ENCODE measurements at regions not wholly inside any gene's neighbourhood (a gene's known extent, or its start where the extent isn't known, plus 50 kb on each side); places are given as distances from the start of the nearest gene placed in this dataset.

- no peak for DNase-seq
Measured at GRCh38 chr3:164230385-164231094, 847.8 kb downstream of the SI start.

GRCh38 chr3:164224126-164224525, 854.2 kb downstream of the SI start:
- no peak for DNase-seq

- DNase-seq: no peak
Measured at GRCh38 chr3:164222197-164222596, 856.1 kb downstream of the SI start.

GRCh38 chr3:164221297-164221696, 857.0 kb downstream of the SI start:
- DNase-seq: no peak

- DNase-seq: no peak
Measured at GRCh38 chr3:164209363-164209762, 868.9 kb downstream of the SI start.

DNA sequence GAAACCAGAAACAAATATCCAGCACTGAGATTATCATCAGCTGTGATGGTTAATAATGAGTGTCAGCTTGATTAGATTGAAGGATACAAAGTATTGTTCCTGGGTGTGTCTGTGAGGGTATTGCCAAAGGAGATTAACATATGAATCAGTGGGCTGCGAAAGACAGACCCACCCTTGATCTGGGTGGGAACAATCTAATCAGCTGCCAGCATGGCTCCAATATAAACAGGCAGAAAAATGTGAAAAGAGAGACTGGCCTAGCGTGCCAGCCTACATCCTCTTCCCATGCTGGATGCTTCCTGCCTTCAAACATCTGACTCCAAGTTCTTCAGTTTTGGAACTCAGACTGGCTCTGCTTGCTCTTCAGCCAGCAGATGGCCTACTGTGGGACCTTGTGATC, 869.5 kb downstream of the SI start:
- DNase-seq: no peak

- no peak for DNase-seq
Measured at GRCh38 chr3:164208048-164208447, 870.2 kb downstream of the SI start.

- DNase-seq: no peak
Measured at GRCh38 chr3:164200053-164200823, 878.1 kb downstream of the SI start.

DNA sequence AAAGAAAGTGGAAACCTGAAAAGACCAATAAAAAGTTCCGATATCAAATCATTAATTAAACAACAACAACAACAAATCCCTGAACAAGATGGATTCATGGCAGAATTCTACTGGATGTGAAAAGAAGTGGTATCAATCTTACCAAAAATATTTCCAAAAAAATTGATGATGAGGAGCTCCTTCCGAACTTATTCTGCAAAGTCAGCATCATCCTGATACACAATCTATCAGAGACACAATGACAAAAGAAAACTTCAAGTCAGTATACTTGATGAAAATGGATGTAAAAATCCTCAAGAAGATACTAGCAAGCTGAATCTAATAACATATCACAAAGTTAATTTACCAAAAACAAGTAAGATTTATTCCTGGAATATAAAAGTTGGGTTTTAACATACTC, 881.8 kb downstream of the SI start:
- DNase-seq: no peak

DNA sequence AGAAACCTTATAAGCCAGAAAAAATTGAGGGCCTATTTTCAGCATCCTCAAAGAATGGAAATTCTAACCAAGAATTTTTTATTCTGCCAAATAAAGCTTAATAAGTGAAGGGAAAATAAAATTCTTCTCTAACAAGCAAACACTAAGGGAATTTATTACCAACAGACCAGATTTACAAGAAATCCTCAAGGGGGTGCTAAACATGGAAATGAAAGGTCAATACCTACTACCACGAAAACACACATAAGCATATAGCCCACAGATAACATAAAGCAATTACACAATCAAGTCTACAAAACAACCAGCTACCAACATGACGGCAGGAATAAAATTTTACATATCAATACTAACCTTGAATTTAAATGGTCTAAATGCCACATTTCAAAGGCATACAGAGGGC, 883.5 kb downstream of the SI start:
- no peak for DNase-seq

DNA sequence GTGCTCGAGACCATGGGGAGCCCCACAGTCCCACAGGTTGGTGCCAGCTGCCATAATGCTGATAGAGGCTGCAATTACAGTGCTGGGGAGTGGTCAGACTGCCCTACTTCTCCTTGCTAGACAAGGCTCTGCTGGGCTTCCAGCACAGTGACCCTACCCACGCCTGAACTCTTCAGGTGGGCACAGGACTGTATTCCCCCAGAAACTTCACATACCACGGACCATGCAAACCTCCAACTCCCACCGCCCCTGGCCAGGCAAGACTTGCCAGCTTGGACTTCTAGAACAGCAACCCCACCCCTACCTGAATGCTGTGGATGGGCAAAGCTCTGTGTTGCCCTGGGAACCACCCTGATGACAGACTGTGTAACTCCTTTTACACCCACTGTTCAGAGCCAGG, 885.3 kb downstream of the SI start:
- no peak for DNase-seq

- no peak for DNase-seq
Measured at GRCh38 chr3:164190566-164190965, 887.7 kb downstream of the SI start.

DNA sequence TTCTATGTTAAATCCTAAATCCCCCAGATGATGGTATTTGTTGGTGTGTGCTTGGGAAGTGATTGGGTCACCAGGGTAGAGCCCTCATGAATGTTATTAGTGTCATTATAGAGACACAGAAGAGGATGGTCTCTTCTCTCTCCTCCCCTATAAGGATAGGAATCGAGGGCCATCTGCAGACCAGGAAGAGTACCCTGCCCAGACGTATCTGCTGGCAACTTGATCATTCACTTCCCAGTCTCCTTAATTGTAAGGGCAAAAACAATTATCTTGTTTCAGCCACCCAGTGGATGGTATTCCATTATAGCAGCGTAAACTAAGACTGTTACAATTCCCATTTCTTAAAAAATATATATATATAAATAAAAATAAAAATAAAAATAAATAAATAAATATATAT, 892.2 kb downstream of the SI start:
- no peak for DNase-seq

DNA sequence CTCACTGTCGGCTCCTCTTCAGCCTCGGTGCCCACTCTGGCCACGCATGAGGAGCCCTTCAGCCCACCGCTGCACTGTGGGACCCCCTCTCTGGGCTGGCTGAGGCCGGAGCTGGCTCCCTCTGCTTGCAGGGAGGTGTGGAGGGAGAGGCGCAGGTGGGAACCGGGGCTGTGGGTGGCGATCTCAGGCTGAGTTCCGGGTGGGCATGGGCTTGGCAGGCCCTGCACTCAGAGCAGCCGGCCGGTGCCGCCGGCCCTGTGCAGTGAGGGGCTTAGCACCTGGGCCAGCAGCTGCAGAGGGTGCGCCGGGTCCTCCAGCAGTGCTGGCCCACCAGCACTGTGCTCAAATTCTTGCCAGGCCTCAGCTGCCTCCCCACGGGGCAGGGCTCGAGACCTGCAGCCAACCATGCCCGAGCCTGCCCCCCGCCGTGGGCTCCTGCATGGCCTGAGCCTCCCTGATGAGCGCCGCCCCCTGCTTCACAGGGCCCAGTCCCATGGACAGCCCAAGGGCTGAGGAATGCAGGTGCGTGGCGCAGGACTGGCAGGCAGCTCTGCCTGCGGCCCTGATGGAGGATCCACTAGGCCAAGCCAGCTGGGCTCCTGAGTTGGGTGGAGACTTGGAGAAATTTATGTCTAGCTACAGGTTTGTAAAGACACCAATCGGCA, 899.1 kb downstream of the SI start:
- DNase-seq: no peak

GRCh38 chr3:164174059-164174458, 904.2 kb downstream of the SI start:
- DNase-seq: no peak

- DNase-seq: peak; percentile 33
Measured at GRCh38 chr3:164155400-164155799, 922.9 kb downstream of the SI start.

- no peak for DNase-seq
Measured at GRCh38 chr3:164144824-164145223, 933.5 kb downstream of the SI start.

GRCh38 chr3:164132878-164133277, 945.4 kb downstream of the SI start:
- no peak for DNase-seq

DNA sequence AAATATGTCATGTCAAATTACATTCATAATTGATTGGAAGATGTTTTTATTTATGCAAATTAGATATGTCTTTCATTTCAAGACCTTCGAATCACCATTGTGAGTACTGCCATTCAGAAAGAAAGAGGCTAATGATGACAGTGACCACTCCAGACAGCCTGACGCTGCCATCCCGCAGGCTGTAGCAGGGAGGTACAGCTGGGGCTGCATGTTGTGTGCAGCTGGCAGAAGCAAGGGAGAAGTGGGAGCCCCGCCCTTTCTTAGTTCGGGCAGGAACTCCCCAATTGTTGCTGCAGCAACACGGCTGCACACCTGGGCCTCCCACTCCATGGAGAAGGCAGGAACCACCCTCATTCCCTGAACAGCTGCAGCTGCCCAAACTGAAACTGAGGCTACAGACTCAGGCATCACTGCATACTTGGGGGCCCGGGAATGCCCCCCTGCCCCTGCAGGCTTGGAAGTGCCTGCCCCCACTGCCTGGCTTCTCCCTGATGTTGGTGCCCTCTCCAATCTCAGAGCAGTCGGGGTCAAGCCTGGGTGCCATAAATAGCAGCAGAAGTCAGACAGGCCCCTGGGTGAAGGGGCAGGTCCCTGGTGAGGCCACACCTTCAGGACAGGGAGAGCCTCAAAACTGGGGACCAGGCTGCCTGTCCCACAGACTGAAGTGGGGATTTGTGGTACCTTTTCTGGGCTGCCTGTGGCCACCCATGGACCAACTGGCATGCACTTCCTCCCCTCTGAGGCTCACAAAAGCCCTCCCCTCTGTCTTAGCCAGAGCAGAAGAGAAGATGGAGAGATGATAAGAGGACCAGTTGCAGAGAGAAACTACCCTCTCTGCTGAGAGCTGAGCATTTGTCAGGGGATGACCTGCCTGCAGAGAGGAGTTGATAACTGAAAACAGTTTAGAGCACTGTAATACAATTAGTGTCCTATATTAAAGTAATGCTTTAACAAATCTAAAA, 964.6 kb downstream of the SI start:
- no peak for DNase-seq

- DNase-seq: no peak
Measured at GRCh38 chr3:164096352-164096751, 981.9 kb downstream of the SI start.

- no peak for DNase-seq
Measured at GRCh38 chr3:164095949-164096348, 982.3 kb downstream of the SI start.

GRCh38 chr3:164095279-164095678, 983.0 kb downstream of the SI start:
- no peak for DNase-seq

DNA sequence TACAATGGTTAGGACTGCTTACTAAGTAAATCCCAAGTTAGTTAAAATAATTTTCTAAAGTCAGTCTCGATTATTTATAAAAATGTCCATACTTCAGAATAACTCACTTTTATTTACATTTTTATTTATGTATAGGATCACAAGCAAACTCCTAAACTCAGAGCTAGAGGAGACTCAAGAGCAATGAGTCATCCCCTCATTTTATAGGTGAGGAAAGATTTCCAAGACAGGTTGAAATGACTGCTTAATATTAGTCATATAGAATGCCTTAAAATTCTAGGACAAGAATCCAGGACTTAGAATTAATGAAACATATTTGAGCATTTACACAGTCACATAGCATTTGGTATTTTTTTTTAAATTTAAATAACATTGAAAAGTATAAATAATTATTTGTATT, 983.8 kb downstream of the SI start:
- DNase-seq: no peak

All from MV-4-11 (cell line).